HL-60/S4 (cell line): ENCODE measurements at regions not wholly inside any gene's neighbourhood (a gene's known extent, or its start where the extent isn't known, plus 50 kb on each side); places are given as distances from the start of the nearest gene placed in this dataset.
"Not testable (repeated sequence)": the region's sequence is repeated elsewhere in the genome, so short reads cannot be mapped to it uniquely, and the experiment has no call there.

Source experiments
- in situ Hi-C: fragments of 300-500 bp; cut with MboI; formaldehyde crosslinking; loops from 2 replicates; pipeline ENCODE4 v1.14.3; 2022; ENCODE audit warnings: low sequenced_read_pairs

- in situ Hi-C loops, result no loop called here
These were observed 116.8 kb upstream of the SERPINE2 start for GRCh38 chr2:224155896-224156295.

GRCh38 chr2:224155371-224155770, 116.3 kb upstream of the SERPINE2 start:
- in situ Hi-C loops, result no loop called here

- in situ Hi-C loops, result no loop called here
These were observed 112.7 kb upstream of the SERPINE2 start for GRCh38 chr2:224151680-224152310.

GRCh38 chr2:224151161-224151560, 112.1 kb upstream of the SERPINE2 start:
- in situ Hi-C loops, result no loop called here

GRCh38 chr2:224148058-224148457, 109.0 kb upstream of the SERPINE2 start:
- in situ Hi-C loops, result not testable (repeated sequence)

GRCh38 chr2:224147174-224147573, 108.1 kb upstream of the SERPINE2 start:
- in situ Hi-C loops, result no loop called here

GRCh38 chr2:224146356-224147160, 107.5 kb upstream of the SERPINE2 start:
- in situ Hi-C loops, result no loop called here

GRCh38 chr2:224145751-224146355, 106.8 kb upstream of the SERPINE2 start:
- in situ Hi-C loops, result no loop called here

- in situ Hi-C loops, result no loop called here
These were observed 104.4 kb upstream of the SERPINE2 start for GRCh38 chr2:224143526-224143925.

- in situ Hi-C loops, result no loop called here
These were observed 103.6 kb upstream of the SERPINE2 start for GRCh38 chr2:224142397-224143312.

- in situ Hi-C loops, result no loop called here
These were observed 102.2 kb upstream of the SERPINE2 start for GRCh38 chr2:224141304-224141703.

GRCh38 chr2:224137208-224137607, 98.1 kb upstream of the SERPINE2 start:
- in situ Hi-C loops, result no loop called here

- in situ Hi-C loops, result no loop called here
These were observed 97.3 kb upstream of the SERPINE2 start for GRCh38 chr2:224136396-224136795.

- in situ Hi-C loops, result no loop called here
These were observed 96.8 kb upstream of the SERPINE2 start for GRCh38 chr2:224135881-224136280.

- in situ Hi-C loops, result no loop called here
These were observed 95.1 kb upstream of the SERPINE2 start for GRCh38 chr2:224134003-224134734.

- in situ Hi-C loops, result no loop called here
These were observed 94.3 kb upstream of the SERPINE2 start for GRCh38 chr2:224133387-224133786.

GRCh38 chr2:224127871-224128501, 88.9 kb upstream of the SERPINE2 start:
- in situ Hi-C loops, result no loop called here

GRCh38 chr2:224126440-224126839, 87.4 kb upstream of the SERPINE2 start:
- in situ Hi-C loops, result no loop called here

GRCh38 chr2:224126003-224126402, 86.9 kb upstream of the SERPINE2 start:
- in situ Hi-C loops, result no loop called here

- in situ Hi-C loops, result no loop called here
These were observed 83.5 kb upstream of the SERPINE2 start for GRCh38 chr2:224122542-224122941.
